ENCODE measurements at regions not wholly inside any gene's neighbourhood (a gene's known extent, or its start where the extent isn't known, plus 50 kb on each side); places are given as distances from the start of the nearest gene placed in this dataset.

DNA sequence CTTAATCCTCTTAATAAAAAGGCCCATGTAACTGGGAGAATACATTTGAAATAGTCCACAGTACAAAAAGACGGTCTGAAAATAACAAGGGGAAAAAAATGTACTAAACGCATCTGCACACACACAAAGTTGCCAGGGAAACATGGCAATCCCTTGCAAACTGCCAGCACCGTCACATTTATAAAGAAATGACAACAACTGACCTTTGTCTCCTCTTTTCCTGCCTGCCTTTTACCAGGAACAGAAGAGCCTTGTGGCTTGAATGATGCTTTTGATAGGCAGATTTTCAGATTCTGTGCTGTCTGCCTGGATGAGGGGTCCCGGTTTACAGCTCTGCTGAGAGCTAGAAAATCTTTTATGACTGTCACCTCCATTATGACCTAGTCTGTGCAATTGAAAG is 308.6 kb upstream of the ZFP64 start:
- CTCF ChIA-PET = no interaction called here
- intact Hi-C loops (cut with micrococcal nuclease; ENCODE audit: unreplicated experiment) = no loop called here
- no peaks in the 10 kb centered on the region for H3K36me3 Mint-ChIP-seq (ENCODE audit: insufficient read depth, unreplicated experiment)

DNA sequence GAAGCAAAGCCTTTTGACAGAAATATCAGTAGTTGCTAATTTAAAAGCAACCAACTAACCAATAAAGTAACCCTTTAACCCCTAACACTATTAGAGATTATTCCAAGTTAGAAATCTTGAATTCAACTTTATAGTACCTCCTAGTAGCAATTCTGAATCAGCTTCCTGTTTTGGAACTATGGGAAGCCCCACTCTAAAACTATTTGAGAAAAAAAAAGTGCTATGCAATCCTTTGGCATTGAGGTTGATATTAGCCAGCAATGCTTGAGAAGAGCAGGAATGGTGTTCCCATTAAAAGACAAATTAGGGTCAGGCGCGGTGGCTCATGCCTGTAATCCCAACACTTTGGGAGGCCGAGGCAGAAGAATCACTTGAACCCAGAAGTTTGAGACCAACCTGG is 306.2 kb upstream of the ZFP64 start:
- ChIA-PET POLR2A (no interaction called here), CTCF (no interaction called here)
- H3K9me3 ChIP-seq = no peaks in the 10 kb centered on the region
- Mint-ChIP-seq H3K36me3 (ENCODE audit: insufficient read depth, unreplicated experiment) (no peaks in the 10 kb centered on the region), H3K9me3 (ENCODE audit: unreplicated experiment) (no peaks in the 10 kb centered on the region), H3K4me1 (ENCODE audit: low read depth, unreplicated experiment) (no peaks in the 10 kb centered on the region), H3K4me3 (ENCODE audit: unreplicated experiment) (no peak overlapping the region), H3K27ac (ENCODE audit: unreplicated experiment) (no peak overlapping the region), H3K27me3 (ENCODE audit: insufficient read depth, unreplicated experiment) (peaks cover 19% of the 10 kb centered on the region)
- no peaks in the 10 kb centered on the region for H3K4me1 ChIP-seq
- no peak overlapping the region for H3K4me3 ChIP-seq (ENCODE audit: low read depth, low read length)
- TF ChIP-seq, protein P1, sequence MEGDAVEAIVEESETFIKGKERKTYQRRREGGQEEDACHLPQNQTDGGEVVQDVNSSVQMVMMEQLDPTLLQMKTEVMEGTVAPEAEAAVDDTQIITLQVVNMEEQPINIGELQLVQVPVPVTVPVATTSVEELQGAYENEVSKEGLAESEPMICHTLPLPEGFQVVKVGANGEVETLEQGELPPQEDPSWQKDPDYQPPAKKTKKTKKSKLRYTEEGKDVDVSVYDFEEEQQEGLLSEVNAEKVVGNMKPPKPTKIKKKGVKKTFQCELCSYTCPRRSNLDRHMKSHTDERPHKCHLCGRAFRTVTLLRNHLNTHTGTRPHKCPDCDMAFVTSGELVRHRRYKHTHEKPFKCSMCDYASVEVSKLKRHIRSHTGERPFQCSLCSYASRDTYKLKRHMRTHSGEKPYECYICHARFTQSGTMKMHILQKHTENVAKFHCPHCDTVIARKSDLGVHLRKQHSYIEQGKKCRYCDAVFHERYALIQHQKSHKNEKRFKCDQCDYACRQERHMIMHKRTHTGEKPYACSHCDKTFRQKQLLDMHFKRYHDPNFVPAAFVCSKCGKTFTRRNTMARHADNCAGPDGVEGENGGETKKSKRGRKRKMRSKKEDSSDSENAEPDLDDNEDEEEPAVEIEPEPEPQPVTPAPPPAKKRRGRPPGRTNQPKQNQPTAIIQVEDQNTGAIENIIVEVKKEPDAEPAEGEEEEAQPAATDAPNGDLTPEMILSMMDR (IDR thresholded peaks at IDR 0.05; ENCODE audit: insufficient read depth in 1 of 2, low read depth in 1 of 2, low read length in 1 of 2, severe bottlenecking in 1 of 2, unreplicated experiment in 1 of 2) = no peak
- H3K27me3 ChIP-seq (replicated peaks; ENCODE audit: control insufficient read depth, insufficient read depth, low read length) = no peaks in the 10 kb centered on the region
- intact Hi-C loops (cut with micrococcal nuclease; ENCODE audit: unreplicated experiment) = no loop called here
- no peak for DNase-seq
- H3K36me3 ChIP-seq (ENCODE audit: control insufficient read depth, insufficient read depth, low read length) = no peaks in the 10 kb centered on the region
- BruUV-seq (replicated peaks) = no TSS peak

More for the DNA sequence above, 308.6 kb upstream of the ZFP64 start:
- Histone ChIP-seq H3K4me1 (no peaks in the 10 kb centered on the region), H3K4me3 (ENCODE audit: low read depth, low read length) (no peak overlapping the region), H3K27me3 (replicated peaks; ENCODE audit: control insufficient read depth, insufficient read depth, low read length) (peaks cover 4% of the 10 kb centered on the region; the same call in 1 of the 2 replicates), H3K36me3 (ENCODE audit: control insufficient read depth, insufficient read depth, low read length) (no peaks in the 10 kb centered on the region), H3K9me3 (no peaks in the 10 kb centered on the region)
- TF ChIP-seq, protein P1 (IDR thresholded peaks at IDR 0.05; ENCODE audit: insufficient read depth in 1 of 2, low read depth in 1 of 2, low read length in 1 of 2, severe bottlenecking in 1 of 2, unreplicated experiment in 1 of 2) = no peak
- POLR2A ChIA-PET = no interaction called here
- Mint-ChIP-seq H3K27ac (ENCODE audit: unreplicated experiment) (no peak overlapping the region), H3K27me3 (ENCODE audit: insufficient read depth, unreplicated experiment) (peaks cover 21% of the 10 kb centered on the region), H3K9me3 (ENCODE audit: unreplicated experiment) (no peaks in the 10 kb centered on the region), H3K4me3 (ENCODE audit: unreplicated experiment) (no peak overlapping the region), H3K4me1 (ENCODE audit: low read depth, unreplicated experiment) (no peaks in the 10 kb centered on the region)
- DNase-seq = no peak
- no TSS peak for BruUV-seq (replicated peaks)

DNA sequence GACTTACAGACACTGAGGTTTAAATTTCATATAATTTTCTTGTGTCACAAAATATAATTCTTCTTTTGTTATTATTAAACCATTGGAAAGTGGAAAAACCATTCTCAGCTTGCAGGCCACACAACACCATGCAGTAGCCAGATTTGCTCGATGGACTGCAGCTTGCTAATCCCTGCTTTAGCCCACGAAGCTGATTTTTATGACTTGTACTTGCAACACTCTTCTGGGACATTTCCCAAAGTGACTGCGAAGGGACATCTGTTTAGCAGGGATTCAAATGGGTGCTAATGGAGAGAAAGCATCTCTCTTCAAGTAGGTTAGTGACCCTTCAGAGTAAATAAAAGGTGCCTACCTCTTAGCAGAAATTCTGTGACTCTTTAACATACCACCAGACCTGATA is 304.6 kb upstream of the ZFP64 start:
- TF ChIP-seq, protein P1 (IDR thresholded peaks at IDR 0.05; ENCODE audit: insufficient read depth in 1 of 2, low read depth in 1 of 2, low read length in 1 of 2, severe bottlenecking in 1 of 2, unreplicated experiment in 1 of 2) = no peak
- Histone ChIP-seq H3K4me1 (no peaks in the 10 kb centered on the region), H3K9me3 (no peaks in the 10 kb centered on the region), H3K36me3 (ENCODE audit: control insufficient read depth, insufficient read depth, low read length) (no peaks in the 10 kb centered on the region), H3K4me3 (ENCODE audit: low read depth, low read length) (no peak overlapping the region), H3K27me3 (replicated peaks; ENCODE audit: control insufficient read depth, insufficient read depth, low read length) (no peaks in the 10 kb centered on the region)
- POLR2A ChIA-PET = no interaction called here
- H3K9me3 Mint-ChIP-seq (ENCODE audit: unreplicated experiment) = peaks cover 1% of the 10 kb centered on the region
- CTCF ChIA-PET = no interaction called here
- H3K4me3 Mint-ChIP-seq (ENCODE audit: unreplicated experiment) = no peak overlapping the region
- H3K36me3 Mint-ChIP-seq (ENCODE audit: insufficient read depth, unreplicated experiment) = no peaks in the 10 kb centered on the region
- DNase-seq = no peak
- no TSS peak for BruUV-seq (replicated peaks)
- H3K27me3 Mint-ChIP-seq (ENCODE audit: insufficient read depth, unreplicated experiment) = peaks cover 15% of the 10 kb centered on the region
- H3K27ac Mint-ChIP-seq (ENCODE audit: unreplicated experiment) = no peak overlapping the region
- intact Hi-C loops (cut with micrococcal nuclease; ENCODE audit: unreplicated experiment) = no loop called here
- no peaks in the 10 kb centered on the region for H3K4me1 Mint-ChIP-seq (ENCODE audit: low read depth, unreplicated experiment)
